GM18868 (cell line): ENCODE measurements at regions not wholly inside any gene's neighbourhood (a gene's known extent, or its start where the extent isn't known, plus 50 kb on each side); places are given as distances from the start of the nearest gene placed in this dataset.
"Not testable (repeated sequence)": the region's sequence is repeated elsewhere in the genome, so short reads cannot be mapped to it uniquely, and the experiment has no call there.

Experiments
- ATAC-seq: cut with Tn5 transposase; IDR thresholded peaks from one replicate; pipeline ENCODE4 v1.9.1; 2021; ENCODE audit warnings: mild to moderate bottlenecking, moderate library complexity; ENCODE audit not compliant: unreplicated experiment

- no peak for ATAC-seq
Observed at GRCh38 chr5:155594270-155594669, 580.7 kb downstream of the KIF4B start.

DNA sequence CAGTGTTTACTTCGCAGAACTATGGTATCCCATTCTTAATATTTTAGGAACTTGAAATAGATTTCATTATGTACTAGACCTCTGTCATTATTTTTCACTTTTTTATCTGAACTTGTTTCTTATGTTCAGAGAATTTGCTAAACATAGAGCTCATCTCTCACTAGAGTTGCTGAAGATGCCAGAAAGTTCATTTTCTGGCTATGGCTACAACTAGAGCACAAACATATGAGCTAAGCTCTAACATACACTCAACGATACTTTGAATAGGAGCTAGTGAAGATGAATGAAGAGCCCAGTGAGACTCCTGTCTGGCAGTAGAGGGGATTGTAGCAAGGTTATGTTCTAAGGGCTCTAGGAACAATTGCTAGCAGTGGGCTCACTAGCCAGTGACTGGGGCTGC lies 582.2 kb downstream of the KIF4B start:
- no peak for ATAC-seq

DNA sequence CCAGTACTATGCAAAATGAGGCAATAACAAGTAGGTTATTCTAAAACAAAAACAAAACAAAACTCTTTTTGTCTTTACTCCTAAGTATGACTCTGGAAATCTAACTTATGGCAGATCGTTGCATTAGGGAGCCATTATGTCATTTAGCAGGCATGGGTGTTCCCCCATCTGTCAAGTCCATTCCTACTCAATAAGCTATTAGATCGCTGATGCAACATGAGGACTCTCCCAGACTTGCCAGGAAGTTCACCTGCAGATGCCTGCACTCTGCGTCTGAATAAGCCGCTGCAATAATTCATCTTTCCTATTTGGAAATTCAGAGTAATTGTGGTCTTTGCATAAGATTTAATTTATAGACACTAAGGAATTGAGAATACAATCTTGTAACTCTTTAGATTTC lies 585.0 kb downstream of the KIF4B start:
- no peak for ATAC-seq

DNA sequence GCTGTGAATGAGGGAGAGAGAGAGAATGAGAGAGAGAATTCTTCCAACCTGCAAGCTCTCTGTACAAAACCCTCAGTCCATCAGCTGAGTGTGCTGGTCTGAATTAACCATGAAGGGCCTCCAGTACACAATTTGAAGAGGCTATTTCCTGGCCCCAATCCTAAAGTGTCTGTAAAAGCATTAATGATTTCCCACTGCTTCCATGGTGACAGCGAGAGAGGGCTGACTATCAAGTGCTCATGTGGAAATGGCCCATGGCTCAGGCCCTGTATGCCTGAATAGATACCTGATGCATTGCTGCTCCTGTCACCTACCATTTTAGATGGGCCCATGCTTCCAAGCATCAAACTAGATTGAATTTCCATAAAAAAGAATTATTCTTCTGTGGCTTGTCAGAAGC lies 592.4 kb downstream of the KIF4B start:
- no peak for ATAC-seq

DNA sequence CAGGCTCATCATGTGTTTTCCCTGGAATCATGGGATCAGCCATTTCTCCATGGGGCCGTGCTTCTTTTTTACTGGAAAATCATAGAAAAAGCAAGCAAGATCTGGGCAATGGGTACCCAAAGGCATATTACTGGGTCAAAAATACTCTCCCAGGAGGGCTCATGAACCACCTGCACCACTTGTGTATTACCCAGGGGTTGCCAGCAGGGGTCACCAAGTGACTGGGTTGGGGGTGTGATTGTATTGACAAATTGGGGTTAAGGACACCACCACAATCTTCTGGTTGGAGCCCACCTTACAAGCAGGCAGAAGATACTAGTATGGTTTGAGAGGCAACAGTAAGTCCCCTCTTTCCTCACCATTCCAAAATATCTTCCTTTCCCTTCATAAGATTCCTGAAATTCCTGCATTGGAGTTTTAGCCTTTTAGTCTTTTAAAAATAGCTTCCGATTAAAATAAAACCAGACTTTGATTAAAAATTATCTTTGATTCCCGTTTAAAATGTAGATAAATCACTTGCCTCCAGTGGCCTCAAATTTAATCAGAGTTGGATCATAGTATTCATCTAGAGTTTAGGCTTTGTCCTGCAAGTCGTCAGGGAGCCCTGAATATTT lies 603.3 kb downstream of the KIF4B start:
- peak; percentile 91 for ATAC-seq

DNA sequence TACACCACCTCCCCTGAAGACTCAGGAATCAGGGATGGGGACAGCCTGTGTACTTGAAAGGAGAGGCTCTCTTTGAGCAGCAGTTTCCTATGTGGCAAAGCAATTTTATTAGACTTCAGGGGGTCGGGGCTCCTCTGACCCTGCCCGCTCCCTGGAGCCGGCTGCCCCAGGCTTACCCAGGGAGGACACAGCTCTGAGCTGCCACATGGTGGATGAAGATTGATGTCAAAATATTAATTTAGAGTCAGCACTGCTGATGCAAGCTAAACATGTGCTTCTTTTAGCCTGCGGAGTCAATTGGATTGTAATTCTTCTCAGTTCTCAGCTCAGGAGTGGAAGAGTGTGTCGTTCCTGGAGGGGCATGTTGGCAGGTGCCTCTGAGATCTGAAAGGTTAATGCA lies 606.1 kb downstream of the KIF4B start:
- ATAC-seq, result no peak

DNA sequence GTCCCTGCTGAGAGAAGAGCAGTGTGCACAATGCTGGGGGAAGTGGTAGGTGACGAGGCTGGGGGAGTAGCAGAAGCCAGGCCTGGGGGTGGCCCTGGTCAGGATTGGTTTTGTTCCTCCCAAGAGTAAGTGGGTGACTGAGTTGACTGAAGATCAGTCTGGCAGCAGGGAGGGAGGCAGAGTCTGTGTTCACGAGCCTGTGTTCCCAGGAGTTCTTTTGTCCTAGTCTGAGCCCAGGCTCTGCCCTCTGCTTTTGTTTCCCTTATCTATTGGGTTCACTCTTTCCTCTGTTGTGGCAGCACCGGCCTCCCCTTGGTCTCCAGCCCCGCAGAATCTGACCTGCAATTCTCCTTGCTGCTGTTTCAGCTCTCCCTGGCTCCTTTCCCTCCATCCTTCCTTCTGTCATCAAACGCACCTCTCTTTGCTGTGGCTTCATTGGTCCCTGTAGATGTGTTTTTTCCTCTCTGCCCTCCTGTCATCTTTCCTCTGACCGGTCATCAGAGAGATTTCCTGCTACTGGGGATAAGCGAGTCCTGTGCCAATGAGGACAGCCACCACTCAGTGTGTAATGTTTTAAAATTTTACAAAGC lies 607.4 kb downstream of the KIF4B start:
- ATAC-seq, result no peak

DNA sequence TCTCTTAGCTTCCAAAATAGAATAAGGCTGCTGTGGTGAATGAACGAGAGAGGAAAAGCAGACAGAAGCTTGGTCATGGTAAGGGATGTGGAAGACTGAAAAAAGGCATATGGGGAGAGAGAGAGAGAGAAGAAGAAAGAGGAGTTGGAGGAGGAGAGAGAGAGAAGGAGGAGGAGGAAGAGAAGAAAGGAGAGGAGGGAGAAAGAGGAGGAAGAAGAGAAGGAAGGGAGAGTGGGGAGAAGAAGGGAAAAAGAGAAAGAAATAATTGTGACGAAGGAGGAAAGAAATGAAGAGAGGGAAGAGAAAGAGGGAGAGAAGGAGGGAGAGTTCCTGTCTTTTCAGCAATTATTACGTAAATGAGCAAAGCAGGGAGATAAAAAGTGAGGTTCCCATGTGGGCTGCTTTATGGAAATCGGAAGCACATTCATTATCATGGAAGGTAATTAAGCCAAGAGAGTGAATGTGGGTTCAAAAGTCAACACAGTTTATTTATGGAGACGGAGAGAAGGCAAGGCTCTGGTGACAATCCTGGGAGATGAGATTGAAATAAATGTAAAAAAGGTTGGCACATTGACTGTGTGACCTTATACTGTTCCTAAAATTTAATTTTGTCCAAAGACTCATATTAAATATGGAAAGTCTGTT lies 611.2 kb downstream of the KIF4B start:
- ATAC-seq, result no peak

GRCh38 chr5:155625315-155625714 lies 611.8 kb downstream of the KIF4B start:
- no peak for ATAC-seq

- no peak for ATAC-seq
Observed at GRCh38 chr5:155625897-155626543, 612.5 kb downstream of the KIF4B start.

GRCh38 chr5:155626592-155626991 lies 613.0 kb downstream of the KIF4B start:
- ATAC-seq, result no peak

DNA sequence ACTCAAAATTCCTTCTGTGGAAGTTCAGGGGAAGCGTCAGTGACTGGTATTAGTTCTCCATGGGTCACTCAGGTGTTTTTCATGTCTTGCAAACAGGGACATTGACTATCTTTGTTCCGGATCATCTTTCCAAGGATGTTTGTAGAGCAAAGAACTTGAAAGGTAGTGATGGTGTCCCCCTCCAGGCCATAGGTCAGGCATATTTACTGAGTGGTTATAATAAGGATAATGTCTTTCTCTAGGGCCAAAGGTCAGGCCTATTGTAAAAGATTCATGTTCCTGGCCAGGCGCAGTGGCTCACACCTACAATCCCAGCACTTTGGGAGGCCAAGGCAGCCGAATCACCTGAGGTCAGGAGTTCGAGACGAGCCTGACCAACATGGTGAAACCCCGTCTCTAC lies 614.8 kb downstream of the KIF4B start:
- ATAC-seq, result no peak

GRCh38 chr5:155629597-155629996 lies 616.0 kb downstream of the KIF4B start:
- ATAC-seq, result no peak

DNA sequence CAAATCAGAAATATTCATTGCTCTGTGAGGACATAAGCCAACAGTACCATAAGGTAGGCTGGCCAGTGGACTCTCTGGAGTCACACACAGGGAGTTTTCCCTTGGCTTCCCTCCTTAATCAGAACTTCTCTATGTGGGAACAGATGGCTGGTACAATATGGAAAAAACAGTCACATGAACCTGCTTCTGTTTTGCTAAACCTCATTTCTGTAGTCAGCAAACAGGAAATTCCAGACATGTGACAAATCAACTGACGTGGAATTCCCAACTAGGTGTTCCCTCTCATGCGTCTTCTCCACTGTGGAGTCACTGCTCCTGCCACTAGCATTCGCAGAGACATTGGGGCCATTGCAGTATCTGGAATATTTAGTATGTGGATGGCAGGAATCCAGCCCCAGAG lies 617.6 kb downstream of the KIF4B start:
- no peak for ATAC-seq

- no peak for ATAC-seq
Observed at GRCh38 chr5:155633338-155633957, 619.9 kb downstream of the KIF4B start.

DNA sequence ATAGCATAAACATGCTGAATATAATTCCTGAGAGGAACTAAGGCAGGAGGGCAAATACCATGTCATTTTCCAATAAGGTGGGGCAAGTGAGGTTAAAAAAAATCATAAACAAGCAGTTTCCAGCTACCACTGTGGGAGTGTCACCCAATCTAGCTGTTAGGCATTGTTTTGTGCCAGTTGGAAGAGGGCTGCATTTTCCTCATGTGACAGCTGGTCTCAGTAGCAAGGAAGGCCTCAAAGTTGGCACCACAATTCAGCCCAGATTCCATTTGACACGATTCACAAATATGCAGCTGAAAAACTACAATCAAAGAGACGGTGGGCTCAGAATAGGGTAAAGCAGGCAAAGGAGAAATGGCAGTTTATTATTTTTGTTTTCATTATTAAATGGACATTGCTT lies 636.1 kb downstream of the KIF4B start:
- no peak for ATAC-seq

GRCh38 chr5:155655569-155655968 lies 642.0 kb downstream of the KIF4B start:
- no peak for ATAC-seq

GRCh38 chr5:155661859-155662258 lies 648.3 kb downstream of the KIF4B start:
- no peak for ATAC-seq

DNA sequence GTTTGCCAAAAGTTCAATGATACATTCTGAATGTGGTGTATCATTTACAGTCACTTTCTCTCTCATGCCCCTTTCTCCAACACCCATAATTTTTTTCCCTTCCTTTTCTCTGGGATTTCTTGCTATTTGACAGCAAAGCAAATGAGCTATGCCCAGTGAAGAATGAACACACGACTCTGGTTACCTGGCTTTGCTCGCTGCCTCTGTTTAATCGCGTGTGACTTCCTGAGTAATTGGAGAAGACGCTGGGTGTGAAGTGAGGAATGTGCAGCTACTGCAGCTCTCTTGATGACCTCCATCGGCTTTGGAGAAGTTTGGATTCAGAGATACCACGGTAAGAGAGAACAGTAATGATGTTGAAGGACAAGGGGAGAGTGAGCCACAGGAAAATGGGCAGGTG lies 651.8 kb downstream of the KIF4B start:
- no peak for ATAC-seq

GRCh38 chr5:155672001-155672400 lies 655.0 kb upstream of the SGCD start:
- not testable (repeated sequence) for ATAC-seq

- ATAC-seq, result peak; percentile 92
Observed at GRCh38 chr5:155676967-155677366, 650.0 kb upstream of the SGCD start.

GRCh38 chr5:155678371-155678770 lies 648.6 kb upstream of the SGCD start:
- ATAC-seq, result no peak
